ENCODE measurements at regions not wholly inside any gene's neighbourhood (a gene's known extent, or its start where the extent isn't known, plus 50 kb on each side); places are given as distances from the start of the nearest gene placed in this dataset.

DNA sequence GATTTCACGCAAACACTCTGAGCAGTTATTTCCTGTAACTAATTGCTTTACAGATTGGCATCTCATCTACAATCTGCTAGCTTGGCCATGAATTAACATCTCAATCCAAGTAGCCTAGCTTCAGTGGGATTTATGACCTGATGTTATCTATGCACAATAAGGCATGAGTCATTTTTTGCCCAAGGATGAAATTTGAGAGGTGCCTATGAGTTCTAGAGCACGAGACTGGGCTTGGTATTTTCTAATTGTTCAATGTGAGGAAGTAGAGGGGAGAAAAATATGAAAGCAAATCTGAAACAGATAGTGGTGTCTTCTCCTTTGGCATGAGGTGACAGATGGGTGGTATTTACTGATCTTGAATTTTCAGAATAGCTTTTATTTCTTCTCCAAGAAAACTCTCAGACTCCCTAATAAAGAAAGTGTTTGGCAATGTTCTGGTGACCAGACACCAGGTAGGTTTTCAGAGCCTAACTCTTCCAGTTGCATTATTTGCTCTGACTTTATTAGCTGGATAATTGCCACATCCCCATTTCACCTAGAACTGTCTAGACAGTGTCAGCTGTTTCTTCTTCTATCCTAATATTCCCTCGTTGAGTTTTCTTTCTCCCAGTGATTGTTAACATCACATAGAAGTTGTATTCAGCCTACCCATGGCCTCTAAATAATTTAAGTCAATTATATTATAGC is 301.0 kb upstream of the UMPS start:
- intact Hi-C loops (cut with micrococcal nuclease), result no loop called here
- no peak overlapping the region for H3K4me3 Mint-ChIP-seq
- Histone ChIP-seq H3K27ac (ENCODE audit: low read length) (no peak overlapping the region), H3K36me3 (ENCODE audit: control insufficient read depth, insufficient read depth, low read length) (no peaks in the 10 kb centered on the region), H3K4me1 (ENCODE audit: control insufficient read depth, insufficient read depth, low read length) (no peaks in the 10 kb centered on the region), H3K9me3 (ENCODE audit: control insufficient read depth, insufficient read depth, low read length) (no peaks in the 10 kb centered on the region), H3K4me3 (ENCODE audit: low read length) (no peak overlapping the region), H3K27me3 (ENCODE audit: control insufficient read depth, insufficient read depth, low read length) (no peaks in the 10 kb centered on the region)
- TF ChIP-seq, protein P1, sequence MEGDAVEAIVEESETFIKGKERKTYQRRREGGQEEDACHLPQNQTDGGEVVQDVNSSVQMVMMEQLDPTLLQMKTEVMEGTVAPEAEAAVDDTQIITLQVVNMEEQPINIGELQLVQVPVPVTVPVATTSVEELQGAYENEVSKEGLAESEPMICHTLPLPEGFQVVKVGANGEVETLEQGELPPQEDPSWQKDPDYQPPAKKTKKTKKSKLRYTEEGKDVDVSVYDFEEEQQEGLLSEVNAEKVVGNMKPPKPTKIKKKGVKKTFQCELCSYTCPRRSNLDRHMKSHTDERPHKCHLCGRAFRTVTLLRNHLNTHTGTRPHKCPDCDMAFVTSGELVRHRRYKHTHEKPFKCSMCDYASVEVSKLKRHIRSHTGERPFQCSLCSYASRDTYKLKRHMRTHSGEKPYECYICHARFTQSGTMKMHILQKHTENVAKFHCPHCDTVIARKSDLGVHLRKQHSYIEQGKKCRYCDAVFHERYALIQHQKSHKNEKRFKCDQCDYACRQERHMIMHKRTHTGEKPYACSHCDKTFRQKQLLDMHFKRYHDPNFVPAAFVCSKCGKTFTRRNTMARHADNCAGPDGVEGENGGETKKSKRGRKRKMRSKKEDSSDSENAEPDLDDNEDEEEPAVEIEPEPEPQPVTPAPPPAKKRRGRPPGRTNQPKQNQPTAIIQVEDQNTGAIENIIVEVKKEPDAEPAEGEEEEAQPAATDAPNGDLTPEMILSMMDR (IDR thresholded peaks at IDR 0.05), result no peak
- H3K27ac Mint-ChIP-seq, result no peak overlapping the region
- peaks cover 4 to 7% of the 10 kb centered on the region in 2 donors for H3K27me3 Mint-ChIP-seq (ENCODE audit: low read depth in 2 of 2)
- ATAC-seq (no peak), DNase-seq (no peak)
- no peaks in the 10 kb centered on the region for H3K9me3 Mint-ChIP-seq
- no peaks in the 10 kb centered on the region for H3K36me3 Mint-ChIP-seq
- WGBS (ENCODE audit: insufficient coverage), result 27% methylated on average over 3 of the region's 3 CpGs
- H3K4me1 Mint-ChIP-seq, result peaks cover 0 to 3% of the 10 kb centered on the region in 2 donors

DNA sequence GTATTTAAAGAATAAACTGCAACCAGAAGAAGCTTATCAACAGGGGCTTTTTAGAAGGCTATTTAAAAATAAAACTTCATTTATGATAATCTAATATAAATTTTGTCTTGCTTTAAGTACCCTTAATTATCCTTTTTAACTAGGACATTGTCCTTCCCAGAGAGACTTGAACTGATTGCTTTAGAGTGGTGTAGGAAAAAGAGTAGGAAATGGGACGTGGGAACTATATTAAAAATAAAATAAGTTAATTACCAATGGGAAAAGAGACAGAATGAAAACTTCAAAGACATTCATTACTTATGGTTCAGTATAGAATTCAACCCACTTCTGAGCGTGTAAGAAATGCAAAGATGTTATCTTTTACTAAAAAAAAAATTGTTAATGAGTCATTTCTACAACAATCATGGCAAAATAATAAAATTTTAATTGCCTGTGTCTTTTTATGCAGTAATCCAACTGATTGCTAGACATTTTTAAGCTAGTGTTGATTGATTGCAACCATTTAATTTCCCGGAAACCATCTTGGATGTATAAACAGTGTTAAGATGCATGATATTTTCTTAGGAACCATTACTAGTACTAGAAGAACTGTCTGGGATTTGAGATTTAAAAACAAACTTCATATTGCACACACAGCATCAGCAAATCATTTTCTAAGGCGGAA is 298.8 kb upstream of the UMPS start:
- H3K36me3 Mint-ChIP-seq, result no peaks in the 10 kb centered on the region
- ATAC-seq, result no peak
- H3K4me3 Mint-ChIP-seq, result no peak overlapping the region
- no peaks in the 10 kb centered on the region for H3K27me3 ChIP-seq (ENCODE audit: control insufficient read depth, insufficient read depth, low read length)
- no peaks in the 10 kb centered on the region for H3K4me1 ChIP-seq (ENCODE audit: control insufficient read depth, insufficient read depth, low read length)
- H3K27ac ChIP-seq (ENCODE audit: low read length), result no peak overlapping the region
- H3K27me3 Mint-ChIP-seq (ENCODE audit: low read depth in 2 of 2), result peaks cover 0 to 4% of the 10 kb centered on the region in 2 donors
- TF ChIP-seq, protein P1 (IDR thresholded peaks at IDR 0.05), result no peak
- no peak for DNase-seq
- no peak overlapping the region for H3K27ac Mint-ChIP-seq
- H3K9me3 ChIP-seq (ENCODE audit: control insufficient read depth, insufficient read depth, low read length), result no peaks in the 10 kb centered on the region
- H3K9me3 Mint-ChIP-seq, result no peaks in the 10 kb centered on the region
- WGBS (ENCODE audit: insufficient coverage), result 100% methylated on average over 1 of the region's 4 CpGs
- no peak overlapping the region for H3K4me3 ChIP-seq (ENCODE audit: low read length)
- intact Hi-C loops (cut with micrococcal nuclease), result no loop called here
- H3K36me3 ChIP-seq (ENCODE audit: control insufficient read depth, insufficient read depth, low read length), result no peaks in the 10 kb centered on the region
- H3K4me1 Mint-ChIP-seq, result peaks cover 0 to 3% of the 10 kb centered on the region in 2 donors

DNA sequence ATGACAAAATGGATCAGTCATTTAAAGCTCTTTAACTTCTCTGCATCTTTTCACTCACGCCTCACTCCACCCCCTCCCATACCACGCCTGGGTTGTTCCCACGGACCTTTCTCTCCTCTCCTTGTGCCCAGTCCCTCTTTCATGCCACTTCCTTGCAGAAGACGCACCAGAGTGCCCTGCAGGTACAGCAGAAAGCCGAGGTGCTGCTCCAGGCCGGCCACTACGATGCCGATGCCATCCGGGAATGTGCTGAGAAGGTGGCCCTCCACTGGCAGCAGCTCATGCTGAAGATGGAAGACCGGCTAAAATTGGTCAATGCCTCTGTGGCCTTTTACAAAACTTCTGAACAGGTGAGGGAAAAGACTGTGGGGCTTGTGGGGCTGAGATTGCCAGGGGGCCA is 296.1 kb upstream of the UMPS start:
- no peaks in the 10 kb centered on the region for H3K36me3 Mint-ChIP-seq
- no peak overlapping the region for H3K27ac ChIP-seq (ENCODE audit: low read length)
- H3K36me3 ChIP-seq (ENCODE audit: control insufficient read depth, insufficient read depth, low read length), result no peaks in the 10 kb centered on the region
- H3K4me3 ChIP-seq (ENCODE audit: low read length), result no peak overlapping the region
- 92% methylated on average over 10 of the region's 10 CpGs for WGBS (ENCODE audit: insufficient coverage)
- no peak for ATAC-seq
- peaks cover 0 to 4% of the 10 kb centered on the region in 2 donors for H3K27me3 Mint-ChIP-seq (ENCODE audit: low read depth in 2 of 2)
- DNase-seq, result no peak
- intact Hi-C loops (cut with micrococcal nuclease), result no loop called here
- peaks cover 0 to 3% of the 10 kb centered on the region in 2 donors for H3K4me1 Mint-ChIP-seq
- no peak overlapping the region for H3K4me3 Mint-ChIP-seq
- no peaks in the 10 kb centered on the region for H3K27me3 ChIP-seq (ENCODE audit: control insufficient read depth, insufficient read depth, low read length)
- TF ChIP-seq, protein P1 (IDR thresholded peaks at IDR 0.05), result no peak
- H3K4me1 ChIP-seq (ENCODE audit: control insufficient read depth, insufficient read depth, low read length), result no peaks in the 10 kb centered on the region
- H3K27ac Mint-ChIP-seq, result no peak overlapping the region
- H3K9me3 Mint-ChIP-seq, result no peaks in the 10 kb centered on the region
- no peaks in the 10 kb centered on the region for H3K9me3 ChIP-seq (ENCODE audit: control insufficient read depth, insufficient read depth, low read length)

Measured in natural killer cell (primary cell).